OCI-LY1 (cell line): ENCODE measurements at regions not wholly inside any gene's neighbourhood (a gene's known extent, or its start where the extent isn't known, plus 50 kb on each side); places are given as distances from the start of the nearest gene placed in this dataset.

Source experiments
- H2AFZ ChIP-seq: fragments of 200-600 bp; sonication (generic), shearing (Covaris generic); 2 replicates; pipeline ENCODE4 v1.6.0; 2014; ENCODE audit warnings: antibody characterized with exemption, mild to moderate bottlenecking, low read length
- H3F3A ChIP-seq: fragments of 200-600 bp; sonication (generic), shearing (Covaris generic); 2 replicates; pipeline ENCODE4 v1.6.0; 2014; ENCODE audit warnings: mild to moderate bottlenecking, antibody characterized with exemption, low read length, moderate library complexity; ENCODE audit not compliant: insufficient read depth
- H3K27ac ChIP-seq: fragments of 200-600 bp; sonication (generic); 2 replicates; pipeline ENCODE4 v1.5.1; 2014; ENCODE audit warnings: low read length, mixed run types, mild to moderate bottlenecking, low read depth; ENCODE audit not compliant: poor library complexity, severe bottlenecking
- H3K27me3 ChIP-seq: fragments of 200-600 bp; sonication (generic); 2 replicates; pipeline ENCODE4 v1.6.0; 2014; ENCODE audit warnings: antibody characterized with exemption, mild to moderate bottlenecking, low read length, moderate library complexity; ENCODE audit not compliant: insufficient read depth
- H3K36me3 ChIP-seq: fragments of 200-600 bp; sonication (generic); 2 replicates; pipeline ENCODE4 v1.6.1; 2014; ENCODE audit warnings: mild to moderate bottlenecking, antibody characterized with exemption, low read length, moderate library complexity, mixed read lengths; ENCODE audit not compliant: insufficient read depth
- H3K4me1 ChIP-seq: fragments of 200-600 bp; sonication (generic); 2 replicates; pipeline ENCODE4 v1.5.1; 2014; ENCODE audit warnings: mild to moderate bottlenecking, low read length, moderate library complexity; ENCODE audit not compliant: insufficient read depth, severe bottlenecking
- H3K4me2 ChIP-seq: fragments of 200-600 bp; sonication (generic), shearing (Covaris generic); 2 replicates; pipeline ENCODE4 v1.6.1; 2014; ENCODE audit warnings: low read length
- H3K4me3 ChIP-seq: fragments of 200-600 bp; sonication (generic); 2 replicates; pipeline ENCODE4 v1.5.1; 2014; ENCODE audit warnings: low read length, low read depth, mild to moderate bottlenecking, mixed read lengths; ENCODE audit not compliant: poor library complexity, severe bottlenecking
- H3K79me2 ChIP-seq: fragments of 200-600 bp; shearing (Covaris generic); 2 replicates; pipeline ENCODE4 v1.6.1; 2016; ENCODE audit warnings: mixed run types, low read length, mixed read lengths; ENCODE audit not compliant: insufficient read depth
- H3K9ac ChIP-seq: fragments of 200-600 bp; sonication (generic), shearing (Covaris generic); 2 replicates; pipeline ENCODE4 v1.6.1; 2014; ENCODE audit warnings: mild to moderate bottlenecking, low read length, mixed read lengths
- H3K9me2 ChIP-seq: fragments of 200-600 bp; sonication (generic), shearing (Covaris generic); 2 replicates; pipeline ENCODE4 v1.6.1; 2014; ENCODE audit warnings: low read depth, mild to moderate bottlenecking, low read length, mixed read lengths
- H3K9me3 ChIP-seq: fragments of 200-600 bp; shearing (Covaris generic); 2 replicates; pipeline ENCODE4 v1.6.1; 2014; ENCODE audit warnings: low read length, mixed read lengths
- H4K20me1 ChIP-seq: fragments of 200-600 bp; sonication (generic), shearing (Covaris generic); 2 replicates; pipeline ENCODE4 v1.6.0; 2016; ENCODE audit warnings: mild to moderate bottlenecking, low read length; ENCODE audit not compliant: insufficient read depth
- EZH2 ChIP-seq: fragments of 200-600 bp; sonication (generic), shearing (Covaris generic); IDR thresholded peaks from 2 replicates; pipeline ENCODE4 v1.8.0; 2017; ENCODE audit warnings: borderline replicate concordance, mixed run types, mild to moderate bottlenecking, antibody characterized with exemption, low read length, moderate library complexity, mixed read lengths
- TF ChIP-seq, protein P1 (sequence below): fragments of 200-600 bp; sonication (generic), shearing (Covaris generic); IDR thresholded peaks from 2 replicates; pipeline ENCODE4 v1.5.1; 2017; ENCODE audit warnings: mild to moderate bottlenecking, antibody characterized with exemption, low read length, moderate library complexity, mixed read lengths

DNA sequence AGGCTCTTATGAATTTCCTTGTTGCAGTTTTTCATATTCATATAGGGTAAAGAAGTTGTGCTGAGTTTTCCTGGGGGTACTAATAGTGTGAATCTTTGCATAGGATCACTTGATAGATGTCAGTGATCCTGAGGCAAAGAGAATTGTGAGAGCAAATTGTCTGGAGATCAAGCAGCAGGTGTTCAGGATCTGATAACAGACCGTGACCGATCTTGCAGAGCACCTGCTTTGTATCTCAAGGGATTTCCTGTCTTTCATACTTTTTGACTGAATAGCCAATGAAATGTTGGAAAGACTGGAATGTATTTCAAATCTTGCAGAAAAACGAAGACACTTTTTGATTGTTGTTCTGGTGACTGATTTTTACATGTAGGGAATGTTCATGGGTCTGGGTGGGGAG lies 914.5 kb downstream of the STIM2 start:
- Histone ChIP-seq H2AFZ (no peak overlapping the region), H3K79me2 (no peaks in the 10 kb centered on the region), H3K4me1 (no peaks in the 10 kb centered on the region), H4K20me1 (no peaks in the 10 kb centered on the region), H3F3A (no peaks in the 10 kb centered on the region), H3K27me3 (no peaks in the 10 kb centered on the region), H3K9me3 (no peaks in the 10 kb centered on the region), H3K4me2 (no peak overlapping the region), H3K9me2 (no peaks in the 10 kb centered on the region), H3K27ac (no peak overlapping the region), H3K9ac (no peak overlapping the region), H3K36me3 (no peaks in the 10 kb centered on the region), H3K4me3 (no peak overlapping the region)
- TF ChIP-seq, protein P1, sequence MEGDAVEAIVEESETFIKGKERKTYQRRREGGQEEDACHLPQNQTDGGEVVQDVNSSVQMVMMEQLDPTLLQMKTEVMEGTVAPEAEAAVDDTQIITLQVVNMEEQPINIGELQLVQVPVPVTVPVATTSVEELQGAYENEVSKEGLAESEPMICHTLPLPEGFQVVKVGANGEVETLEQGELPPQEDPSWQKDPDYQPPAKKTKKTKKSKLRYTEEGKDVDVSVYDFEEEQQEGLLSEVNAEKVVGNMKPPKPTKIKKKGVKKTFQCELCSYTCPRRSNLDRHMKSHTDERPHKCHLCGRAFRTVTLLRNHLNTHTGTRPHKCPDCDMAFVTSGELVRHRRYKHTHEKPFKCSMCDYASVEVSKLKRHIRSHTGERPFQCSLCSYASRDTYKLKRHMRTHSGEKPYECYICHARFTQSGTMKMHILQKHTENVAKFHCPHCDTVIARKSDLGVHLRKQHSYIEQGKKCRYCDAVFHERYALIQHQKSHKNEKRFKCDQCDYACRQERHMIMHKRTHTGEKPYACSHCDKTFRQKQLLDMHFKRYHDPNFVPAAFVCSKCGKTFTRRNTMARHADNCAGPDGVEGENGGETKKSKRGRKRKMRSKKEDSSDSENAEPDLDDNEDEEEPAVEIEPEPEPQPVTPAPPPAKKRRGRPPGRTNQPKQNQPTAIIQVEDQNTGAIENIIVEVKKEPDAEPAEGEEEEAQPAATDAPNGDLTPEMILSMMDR, result no peak
- TF ChIP-seq EZH2, result no peak

DNA sequence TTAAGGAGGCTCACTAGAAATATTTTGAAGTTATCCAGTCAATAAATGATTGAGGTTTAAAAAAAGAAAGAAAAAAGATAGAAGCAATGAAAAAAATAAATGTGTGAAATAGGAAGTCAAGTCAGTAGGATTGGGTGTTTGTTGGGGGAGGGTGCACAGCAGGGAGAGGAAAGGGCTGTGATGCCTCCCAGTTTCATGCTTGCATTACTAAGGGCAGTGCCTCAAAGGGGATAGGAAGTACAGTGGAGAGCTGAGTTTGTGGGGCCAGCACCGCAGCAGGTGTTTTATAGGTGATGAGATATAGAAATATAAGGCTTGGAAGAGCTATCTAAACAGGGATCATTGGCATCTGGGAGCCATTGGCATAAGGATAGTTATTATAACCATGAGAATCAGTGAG lies 919.2 kb downstream of the STIM2 start:
- TF ChIP-seq EZH2, result no peak
- TF ChIP-seq, protein P1, result no peak
- Histone ChIP-seq H2AFZ (no peak overlapping the region), H3F3A (no peaks in the 10 kb centered on the region)

GRCh38 chr4:27787195-27787594 lies 926.6 kb downstream of the STIM2 start:
- no peak overlapping the region for H3K4me3 ChIP-seq
- H3K9me3 ChIP-seq, result no peaks in the 10 kb centered on the region
- H3K9me2 ChIP-seq, result no peaks in the 10 kb centered on the region
- H3F3A ChIP-seq, result no peaks in the 10 kb centered on the region
- no peaks in the 10 kb centered on the region for H3K27me3 ChIP-seq
- H3K9ac ChIP-seq, result no peak overlapping the region
- no peak overlapping the region for H2AFZ ChIP-seq
- no peaks in the 10 kb centered on the region for H3K36me3 ChIP-seq
- no peak overlapping the region for H3K27ac ChIP-seq
- no peaks in the 10 kb centered on the region for H3K4me1 ChIP-seq
- H3K79me2 ChIP-seq, result no peaks in the 10 kb centered on the region
- H3K4me2 ChIP-seq, result no peak overlapping the region
- H4K20me1 ChIP-seq, result no peaks in the 10 kb centered on the region
- TF ChIP-seq, protein P1, result no peak
- no peak for TF ChIP-seq EZH2

More for the DNA sequence above, 919.2 kb downstream of the STIM2 start:
- H3K4me3 ChIP-seq, result no peak overlapping the region
- H3K79me2 ChIP-seq, result no peaks in the 10 kb centered on the region
- no peaks in the 10 kb centered on the region for H3K36me3 ChIP-seq
- H4K20me1 ChIP-seq, result no peaks in the 10 kb centered on the region
- no peaks in the 10 kb centered on the region for H3K9me3 ChIP-seq
- no peak overlapping the region for H3K9ac ChIP-seq
- H3K4me2 ChIP-seq, result no peak overlapping the region
- H3K9me2 ChIP-seq, result no peaks in the 10 kb centered on the region
- no peaks in the 10 kb centered on the region for H3K27me3 ChIP-seq
- H3K4me1 ChIP-seq, result no peaks in the 10 kb centered on the region
- H3K27ac ChIP-seq, result no peak overlapping the region
